PC-3 (cell line): ENCODE measurements at regions not wholly inside any gene's neighbourhood (a gene's known extent, or its start where the extent isn't known, plus 50 kb on each side); places are given as distances from the start of the nearest gene placed in this dataset.

ENCODE experiments used
- ATAC-seq: fragments of 200-7000 bp; cut with Tn5 transposase; 2 replicates; pipeline ENCODE4 v1.9.1; 2020; ENCODE audit warnings: mild to moderate bottlenecking, moderate library complexity
- BruUV-seq: library from RNA; stranded (reverse); fragments of 400-500 nt; replicated peaks from 2 replicates; lab custom pipeline; 2021; lab: Mats Ljungman, UMichigan
- CTCF ChIA-PET: fragments of 300-600 bp; sonication (Branson Sonifier 250); formaldehyde crosslinking; loops from one replicate; lab custom pipeline; 2022; ENCODE audit warnings: antibody characterized with exemption; lab: Charles Lee
- POLR2A ChIA-PET: fragments of 300-600 bp; sonication (Branson Sonifier 250); formaldehyde crosslinking; loops from one replicate; lab custom pipeline; 2022; ENCODE audit warnings: antibody characterized with exemption; ENCODE audit not compliant: unreplicated experiment; lab: Charles Lee
- DNase-seq: peaks from one replicate; pipeline ENCODE4 v3.0.0-alpha.2; 2015
- H2AFZ ChIP-seq: fragments of 300-600 bp; sonication (generic); 2 replicates; pipeline ENCODE4 v1.6.0; 2016; ENCODE audit warnings: antibody characterized with exemption, low read length
- H3F3A ChIP-seq: fragments of 300-600 bp; sonication (generic); one replicate; pipeline ENCODE4 v1.6.0; 2017; ENCODE audit warnings: antibody characterized with exemption, low read length, control low read depth, mild to moderate bottlenecking; ENCODE audit not compliant: unreplicated experiment
- H3K27ac ChIP-seq: fragments of 300-600 bp; sonication (generic); 2 replicates; pipeline ENCODE4 v1.5.1; 2016; ENCODE audit warnings: mild to moderate bottlenecking, low read length
- H3K27me3 ChIP-seq: fragments of 300-600 bp; sonication (generic); 2 replicates; pipeline ENCODE4 v1.6.1; 2016; ENCODE audit warnings: low read length, mixed read lengths
- H3K36me3 ChIP-seq: fragments of 300-600 bp; sonication (generic); 2 replicates; pipeline ENCODE4 v1.6.1; 2016; ENCODE audit warnings: low read depth, mixed run types, low read length, mixed read lengths
- H3K4me1 ChIP-seq: fragments of 300-600 bp; sonication (generic); 2 replicates; pipeline ENCODE4 v1.5.1; 2016; ENCODE audit warnings: low read length; ENCODE audit not compliant: insufficient read depth
- H3K4me2 ChIP-seq: fragments of 300-600 bp; sonication (generic); 2 replicates; pipeline ENCODE4 v1.6.0; 2016; ENCODE audit warnings: low read length
- H3K4me3 ChIP-seq: fragments of 300-600 bp; sonication (generic); 2 replicates; pipeline ENCODE4 v1.5.1; 2016; ENCODE audit warnings: mild to moderate bottlenecking, low read length, mixed read lengths
- H3K79me2 ChIP-seq: fragments of 300-600 bp; sonication (generic); 2 replicates; pipeline ENCODE4 v1.6.1; 2017; ENCODE audit warnings: low read length, mixed read lengths
- H3K9ac ChIP-seq: fragments of 300-600 bp; sonication (generic); 2 replicates; pipeline ENCODE4 v1.6.0; 2016; ENCODE audit warnings: mild to moderate bottlenecking, low read length
- H3K9me2 ChIP-seq: fragments of 300-600 bp; sonication (generic); replicated peaks from 2 replicates; pipeline ENCODE4 v1.6.1; 2016; ENCODE audit warnings: mixed run types, low read length, mixed read lengths
- H3K9me3 ChIP-seq: fragments of 300-600 bp; sonication (generic); 2 replicates; pipeline ENCODE4 v1.6.1; 2016; ENCODE audit warnings: low read length, mixed read lengths
- H4K20me1 ChIP-seq: fragments of 300-600 bp; sonication (generic); 2 replicates; pipeline ENCODE4 v1.6.1; 2016; ENCODE audit warnings: low read length, mixed read lengths
- CTCF ChIP-seq: fragments of 300-600 bp; sonication (generic); conservative IDR thresholded peaks from 2 replicates; pipeline ENCODE4 v1.5.1; 2017; ENCODE audit warnings: antibody characterized with exemption, low read depth, mild to moderate bottlenecking, low read length
- EZH2 ChIP-seq: fragments of 300-600 bp; sonication (generic); IDR thresholded peaks from one replicate; pipeline ENCODE4 v1.6.1; 2017; ENCODE audit warnings: antibody characterized with exemption, mild to moderate bottlenecking, low read length; ENCODE audit not compliant: unreplicated experiment
- EZH2phosphoT487 ChIP-seq: fragments of 300-600 bp; sonication (generic); IDR thresholded peaks from 2 replicates; pipeline ENCODE4 v1.6.1; 2018; ENCODE audit warnings: mild to moderate bottlenecking, antibody characterized with exemption, low read length, borderline replicate concordance
- intact Hi-C: fragments of 100-400 bp; cut with micrococcal nuclease; formaldehyde crosslinking; loops from 2 replicates; pipeline ENCODE4 v1.9.0; 2023

- no TSS peak for BruUV-seq
- no peak for TF ChIP-seq CTCF
- no peak for TF ChIP-seq EZH2phosphoT487
- no peak for TF ChIP-seq EZH2
- ATAC-seq = no peak
Measured at GRCh38 chr10:57222129-57222528, 861.1 kb upstream of the ZWINT start.

DNA sequence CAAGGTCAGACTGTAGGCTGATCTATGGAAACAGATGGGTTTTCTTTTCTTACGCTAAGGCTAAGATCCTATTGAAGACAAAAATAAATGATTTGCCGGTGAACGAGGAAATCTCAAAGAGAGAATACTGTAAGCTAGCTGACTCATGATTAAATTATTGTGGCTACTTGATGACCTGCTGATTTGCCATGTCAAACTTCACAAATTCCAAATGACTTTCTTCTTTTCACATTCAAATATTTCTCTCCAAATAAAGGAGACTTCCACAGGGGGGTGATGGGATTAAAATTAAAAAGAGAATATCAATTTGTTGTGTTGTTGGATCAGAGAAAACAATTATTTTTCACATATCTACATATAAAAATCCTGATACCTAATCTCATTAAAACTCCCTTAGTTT, 860.6 kb upstream of the ZWINT start:
- BruUV-seq = no TSS peak
- ATAC-seq = no peak
- POLR2A ChIA-PET = no interaction called here

More at GRCh38 chr10:57222129-57222528, 861.1 kb upstream of the ZWINT start:
- H3K9ac ChIP-seq = no peak overlapping the region
- intact Hi-C loops = loop anchor here (2.0 kb wide), 1 partner anchor 61 kb away; no protein-coding TSS in a partner anchor
- peak overlapping the region; percentile 59 for H2AFZ ChIP-seq
- CTCF ChIA-PET = no interaction called here
- no peaks in the 10 kb centered on the region for H4K20me1 ChIP-seq
- no peaks in the 10 kb centered on the region for H3K79me2 ChIP-seq
- no peaks in the 10 kb centered on the region for H3K9me3 ChIP-seq
- H3K27ac ChIP-seq = peak overlapping the region; percentile 52
- no peak overlapping the region for H3K4me2 ChIP-seq
- no peak for DNase-seq
- no peaks in the 10 kb centered on the region for H3K27me3 ChIP-seq
- no peak overlapping the region for H3K4me3 ChIP-seq
- H3K4me1 ChIP-seq = peaks cover 11% of the 10 kb centered on the region; the same call in 1 of the 2 replicates
- no peaks in the 10 kb centered on the region for H3K9me2 ChIP-seq
- no peaks in the 10 kb centered on the region for H3F3A ChIP-seq
- no peaks in the 10 kb centered on the region for H3K36me3 ChIP-seq
- POLR2A ChIA-PET = no interaction called here

More for the DNA sequence above, 860.6 kb upstream of the ZWINT start:
- DNase-seq = no peak
- no peaks in the 10 kb centered on the region for H3K36me3 ChIP-seq
- H3K27ac ChIP-seq = no peak overlapping the region
- H3F3A ChIP-seq = no peaks in the 10 kb centered on the region
- H4K20me1 ChIP-seq = no peaks in the 10 kb centered on the region
- no peaks in the 10 kb centered on the region for H3K9me3 ChIP-seq
- no peak overlapping the region for H3K4me3 ChIP-seq
- CTCF ChIA-PET = no interaction called here
- no peaks in the 10 kb centered on the region for H3K27me3 ChIP-seq
- H3K9me2 ChIP-seq = no peaks in the 10 kb centered on the region
- H3K9ac ChIP-seq = no peak overlapping the region
- intact Hi-C loops = loop anchor here (2.0 kb wide), 1 partner anchor 61 kb away; no protein-coding TSS in a partner anchor
- TF ChIP-seq EZH2phosphoT487 (no peak), EZH2 (no peak), CTCF (no peak)
- no peak overlapping the region for H2AFZ ChIP-seq
- no peak overlapping the region for H3K4me2 ChIP-seq
- H3K79me2 ChIP-seq = no peaks in the 10 kb centered on the region
- H3K4me1 ChIP-seq = peaks cover 11% of the 10 kb centered on the region; the same call in 1 of the 2 replicates
